HG02981 (cell line): ENCODE measurements at regions not wholly inside any gene's neighbourhood (a gene's known extent, or its start where the extent isn't known, plus 50 kb on each side); places are given as distances from the start of the nearest gene placed in this dataset.

Experiments used
- ATAC-seq: cut with Tn5 transposase; IDR thresholded peaks from one replicate; pipeline ENCODE4 v1.9.1; 2021; ENCODE audit warnings: mild to moderate bottlenecking, moderate library complexity; ENCODE audit not compliant: unreplicated experiment

- ATAC-seq = no peak
Observed at GRCh38 chr16:6247775-6248174, 1084.9 kb upstream of the RBFOX1 start.

- ATAC-seq = no peak
Observed at GRCh38 chr16:6247150-6247549, 1085.5 kb upstream of the RBFOX1 start.

- no peak for ATAC-seq
Observed at GRCh38 chr16:6246266-6246665, 1086.4 kb upstream of the RBFOX1 start.

- no peak for ATAC-seq
Observed at GRCh38 chr16:6232056-6232455, 1100.6 kb upstream of the RBFOX1 start.

- ATAC-seq = no peak
Observed at GRCh38 chr16:6231398-6231797, 1101.2 kb upstream of the RBFOX1 start.

GRCh38 chr16:6229186-6229585 is 1103.5 kb upstream of the RBFOX1 start:
- no peak for ATAC-seq

GRCh38 chr16:6218855-6219254 is 1113.8 kb upstream of the RBFOX1 start:
- no peak for ATAC-seq

- ATAC-seq = no peak
Observed at GRCh38 chr16:6216836-6217235, 1115.8 kb upstream of the RBFOX1 start.

GRCh38 chr16:6211644-6212043 is 1114.0 kb upstream of the EEF2KMT start:
- no peak for ATAC-seq

- no peak for ATAC-seq
Observed at GRCh38 chr16:6209355-6209930, 1111.8 kb upstream of the EEF2KMT start.

GRCh38 chr16:6207580-6207979 is 1110.0 kb upstream of the EEF2KMT start:
- ATAC-seq = no peak

GRCh38 chr16:6207124-6207523 is 1109.5 kb upstream of the EEF2KMT start:
- ATAC-seq = no peak

GRCh38 chr16:6206080-6206479 is 1108.5 kb upstream of the EEF2KMT start:
- ATAC-seq = no peak

GRCh38 chr16:6204945-6205344 is 1107.3 kb upstream of the EEF2KMT start:
- no peak for ATAC-seq

GRCh38 chr16:6200861-6201260 is 1103.3 kb upstream of the EEF2KMT start:
- ATAC-seq = no peak

- ATAC-seq = no peak
Observed at GRCh38 chr16:6200271-6200670, 1102.7 kb upstream of the EEF2KMT start.

GRCh38 chr16:6195966-6196365 is 1098.4 kb upstream of the EEF2KMT start:
- no peak for ATAC-seq

GRCh38 chr16:6193718-6194117 is 1096.1 kb upstream of the EEF2KMT start:
- ATAC-seq = no peak

GRCh38 chr16:6192984-6193383 is 1095.4 kb upstream of the EEF2KMT start:
- ATAC-seq = no peak

GRCh38 chr16:6192532-6192931 is 1094.9 kb upstream of the EEF2KMT start:
- no peak for ATAC-seq

- ATAC-seq = no peak
Observed at GRCh38 chr16:6190776-6191175, 1093.2 kb upstream of the EEF2KMT start.

- no peak for ATAC-seq
Observed at GRCh38 chr16:6189216-6189615, 1091.6 kb upstream of the EEF2KMT start.

GRCh38 chr16:6177616-6178180 is 1080.1 kb upstream of the EEF2KMT start:
- ATAC-seq = no peak
